Psoas muscle (tissue), 7 donors: ENCODE measurements at regions not wholly inside any gene's neighbourhood (a gene's known extent, or its start where the extent isn't known, plus 50 kb on each side); places are given as distances from the start of the nearest gene placed in this dataset.
"Not testable (repeated sequence)": the region's sequence is repeated elsewhere in the genome, so short reads cannot be mapped to it uniquely, and the experiment has no call there.

Experiments
- ATAC-seq, 4 donors: fragments of 200-7000 bp; cut with Tn5 transposase; one replicate each; pipeline ENCODE4 v1.9.1; 2020; ENCODE audit warnings: moderate library complexity in 3 of 4, mild to moderate bottlenecking in 2 of 4
- DNase-seq, 2 donors: peaks; one replicate each; pipeline ENCODE4 v3.0.0-alpha.2; 2020
- H3K27ac ChIP-seq: fragments of 200-600 bp; one replicate; pipeline ENCODE4 v1.8.0; 2022
- H3K27me3 ChIP-seq, 3 donors: fragments of 200-600 bp in 1 of 3; one replicate each; pipeline versions ENCODE4 v1.6.1 to v1.8.0; 2013 to 2022; ENCODE audit warnings: low read length in 2 of 3, mild to moderate bottlenecking in 2 of 3, moderate library complexity in 1 of 3; ENCODE audit not compliant: insufficient read depth in 3 of 3
- H3K36me3 ChIP-seq, 2 donors: fragments of 200-600 bp in 1 of 2; one replicate each; pipeline versions ENCODE4 v1.6.1 to v1.8.0; 2013 to 2022; ENCODE audit warnings: low read depth in 1 of 2, mild to moderate bottlenecking in 1 of 2, moderate library complexity in 1 of 2; ENCODE audit not compliant: insufficient read depth in 1 of 2
- H3K4me1 ChIP-seq: fragments of 200-600 bp; one replicate; pipeline ENCODE4 v1.8.0; 2022
- H3K4me3 ChIP-seq: fragments of 200-600 bp; one replicate; pipeline ENCODE4 v1.8.0; 2022; ENCODE audit warnings: mild to moderate bottlenecking
- H3K9me3 ChIP-seq: fragments of 200-600 bp; one replicate; pipeline ENCODE4 v1.8.0; 2022
- CTCF ChIP-seq: fragments of 200-600 bp; IDR thresholded peaks from one replicate; pipeline ENCODE4 v1.8.0; 2022; ENCODE audit warnings: antibody characterized with exemption
- WGBS, 3 donors: extraction: QIAGEN DNeasy Blood & Tissue Kit; methylation state at CpG; one replicate each; pipeline versions ENCODE4 v1.1.6 to v1.1.7; 2013; 5-methylcytosine and 5-hydroxymethylcytosine counted together
- intact Hi-C, 2 donors: fragments of 100-400 bp; cut with DNase I; formaldehyde crosslinking; loops; one replicate each; pipeline versions ENCODE4 v1.11.0 to v1.14.2; 2022
- donor health status: healthy with polysubstance abuse.
- donor health status: DM: no; HTN: no; CAD: no; lungs with moderate emphysema.
- donor health status: Bipolar disorder and iron deficiency.
- donor health status: healthy.
- donor health status: DM: yes; HTN: yes; CAD: no.
- donor health status: DM: no; HTN: no; CAD: no.
- donor health status: DM: yes; HTN: yes; CAD: no.

- no peak for ATAC-seq
- Histone ChIP-seq H3K27ac (no peak overlapping the region), H3K4me3 (no peak overlapping the region), H3K4me1 (no peaks in the 10 kb centered on the region), H3K36me3 (no peaks in the 10 kb centered on the region), H3K9me3 (no peaks in the 10 kb centered on the region), H3K27me3 (no peaks in the 10 kb centered on the region)
- no peak for DNase-seq
- no peak for TF ChIP-seq CTCF
- intact Hi-C loops, result no loop called here
Observed at GRCh38 chr11:57057561-57057960, 68.8 kb downstream of the OR5AK2 start.

GRCh38 chr11:57062957-57063356 is 74.2 kb downstream of the OR5AK2 start:
- H3K36me3 ChIP-seq, H3K4me3 ChIP-seq, H3K27me3 ChIP-seq, H3K27ac ChIP-seq, intact Hi-C loops, DNase-seq, ATAC-seq, H3K4me1 ChIP-seq, H3K9me3 ChIP-seq: not testable (repeated sequence)
- 74 to 88% (median 80%) methylated on average over 5 to 7 of the region's 7 CpGs for WGBS, 3 donors

- intact Hi-C loops, result no loop called here
Observed at GRCh38 chr11:57069942-57070341, 81.2 kb downstream of the OR5AK2 start.

GRCh38 chr11:57071829-57072228 is 83.1 kb downstream of the OR5AK2 start:
- intact Hi-C loops, result no loop called here
- Histone ChIP-seq H3K27me3 (no peaks in the 10 kb centered on the region), H3K27ac (no peak overlapping the region), H3K4me1 (no peaks in the 10 kb centered on the region), H3K9me3 (no peaks in the 10 kb centered on the region), H3K36me3 (no peaks in the 10 kb centered on the region), H3K4me3 (no peak overlapping the region)
- DNase-seq (no peak), ATAC-seq (no peak)
- TF ChIP-seq CTCF, result no peak

More at GRCh38 chr11:57069942-57070341, 81.2 kb downstream of the OR5AK2 start:
- no peak for TF ChIP-seq CTCF
- Histone ChIP-seq H3K27ac (no peak overlapping the region), H3K4me3 (no peak overlapping the region), H3K36me3 (no peaks in the 10 kb centered on the region), H3K4me1 (no peaks in the 10 kb centered on the region), H3K9me3 (no peaks in the 10 kb centered on the region), H3K27me3 (no peaks in the 10 kb centered on the region)
- ATAC-seq (no peak), DNase-seq (no peak)
- WGBS, 3 donors, result 63 to 72% (median 67%) methylated on average over 1 of the region's 1 CpG

- Histone ChIP-seq H3K27ac (peak overlapping the region; percentile 36), H3K36me3 (no peaks in the 10 kb centered on the region), H3K4me1 (no peaks in the 10 kb centered on the region), H3K9me3 (no peaks in the 10 kb centered on the region), H3K27me3 (no peaks in the 10 kb centered on the region), H3K4me3 (no peak overlapping the region)
- ATAC-seq, result peak in 3 of 4 donors; percentile 43 to 59 (median 54)
- TF ChIP-seq CTCF, result no peak
- DNase-seq, result no peak
- intact Hi-C loops, result no loop called here
Observed at GRCh38 chr11:57072640-57073039, 83.9 kb downstream of the OR5AK2 start.
